Vagina (tissue), 2 donors: ENCODE measurements at regions not wholly inside any gene's neighbourhood (a gene's known extent, or its start where the extent isn't known, plus 50 kb on each side); places are given as distances from the start of the nearest gene placed in this dataset.

Experiments used
- POLR2A ChIP-seq, 2 donors: fragments of 450-650 bp; IDR thresholded peaks; one replicate each; pipeline ENCODE4 v1.6.1; 2017; ENCODE audit warnings: antibody characterized with exemption in 2 of 2, mild to moderate bottlenecking in 2 of 2, moderate library complexity in 2 of 2
- POLR2AphosphoS5 ChIP-seq, 2 donors: sonication (generic); formaldehyde crosslinking; IDR thresholded peaks; one replicate each; pipeline ENCODE4 v1.9.0; 2017; ENCODE audit warnings: antibody characterized with exemption in 2 of 2, mild to moderate bottlenecking in 2 of 2, low read depth in 1 of 2; ENCODE audit not compliant: insufficient read depth in 1 of 2
- TF ChIP-seq, protein P1 (sequence below), 3 experiments: fragments of 450-650 bp in 2 of 3; fragments of 200-600 bp in 1 of 3; sonication (generic) in 1 of 3; IDR thresholded peaks; one replicate each; pipeline ENCODE4 v1.5.1; 2017 to 2019; ENCODE audit warnings: antibody characterized with exemption in 3 of 3, mild to moderate bottlenecking in 2 of 3, moderate library complexity in 2 of 3

- TF ChIP-seq, protein P1, sequence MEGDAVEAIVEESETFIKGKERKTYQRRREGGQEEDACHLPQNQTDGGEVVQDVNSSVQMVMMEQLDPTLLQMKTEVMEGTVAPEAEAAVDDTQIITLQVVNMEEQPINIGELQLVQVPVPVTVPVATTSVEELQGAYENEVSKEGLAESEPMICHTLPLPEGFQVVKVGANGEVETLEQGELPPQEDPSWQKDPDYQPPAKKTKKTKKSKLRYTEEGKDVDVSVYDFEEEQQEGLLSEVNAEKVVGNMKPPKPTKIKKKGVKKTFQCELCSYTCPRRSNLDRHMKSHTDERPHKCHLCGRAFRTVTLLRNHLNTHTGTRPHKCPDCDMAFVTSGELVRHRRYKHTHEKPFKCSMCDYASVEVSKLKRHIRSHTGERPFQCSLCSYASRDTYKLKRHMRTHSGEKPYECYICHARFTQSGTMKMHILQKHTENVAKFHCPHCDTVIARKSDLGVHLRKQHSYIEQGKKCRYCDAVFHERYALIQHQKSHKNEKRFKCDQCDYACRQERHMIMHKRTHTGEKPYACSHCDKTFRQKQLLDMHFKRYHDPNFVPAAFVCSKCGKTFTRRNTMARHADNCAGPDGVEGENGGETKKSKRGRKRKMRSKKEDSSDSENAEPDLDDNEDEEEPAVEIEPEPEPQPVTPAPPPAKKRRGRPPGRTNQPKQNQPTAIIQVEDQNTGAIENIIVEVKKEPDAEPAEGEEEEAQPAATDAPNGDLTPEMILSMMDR (IDR thresholded peaks at IDR 0.05), result no peak
- TF ChIP-seq POLR2A (IDR thresholded peaks at IDR 0.05) (no peak), POLR2AphosphoS5 (IDR thresholded peaks at IDR 0.05; ENCODE audit: insufficient read depth in 1 of 2, low read depth in 1 of 2) (no peak)
These were observed 167.1 kb upstream of the SLC24A3 start for GRCh38 chr20:19045371-19045770.
